Fibroblast of villous mesenchyme (primary cell): ENCODE measurements at regions not wholly inside any gene's neighbourhood (a gene's known extent, or its start where the extent isn't known, plus 50 kb on each side); places are given as distances from the start of the nearest gene placed in this dataset.

Experiments used
- DNase-seq: peaks from one replicate; pipeline ENCODE4 v3.0.0-alpha.2; 2010; ENCODE audit warnings: low read depth
- H3K4me3 ChIP-seq: 2 replicates; pipeline ENCODE4 v1.5.1; 2011; ENCODE audit warnings: low read depth, mild to moderate bottlenecking, low read length
- TF ChIP-seq, protein P1 (sequence below): IDR thresholded peaks from 2 replicates; pipeline ENCODE4 v1.5.1; 2012; ENCODE audit warnings: low read depth, mild to moderate bottlenecking, low read length; ENCODE audit not compliant: insufficient read depth

DNA sequence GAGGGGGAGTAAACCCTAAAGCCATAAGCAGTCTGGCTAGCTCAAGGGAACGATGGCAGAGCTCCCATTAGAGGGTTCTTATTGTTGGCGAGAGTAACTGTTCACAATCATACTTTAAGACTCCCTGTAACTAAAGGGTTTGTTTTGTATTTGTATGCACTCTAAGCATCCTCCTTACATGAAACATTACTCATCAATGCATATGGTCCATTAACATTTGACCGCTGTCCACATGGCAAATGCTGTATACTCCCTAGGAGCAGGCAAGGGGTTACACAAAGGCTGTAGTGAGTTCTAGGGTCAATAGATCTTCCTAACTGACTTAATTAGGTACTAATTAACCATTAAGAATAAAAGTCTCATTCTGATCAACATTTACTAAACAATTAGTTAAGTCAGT lies 95.3 kb upstream of the MRPS30 start:
- no peak overlapping the region for H3K4me3 ChIP-seq
- TF ChIP-seq, protein P1, sequence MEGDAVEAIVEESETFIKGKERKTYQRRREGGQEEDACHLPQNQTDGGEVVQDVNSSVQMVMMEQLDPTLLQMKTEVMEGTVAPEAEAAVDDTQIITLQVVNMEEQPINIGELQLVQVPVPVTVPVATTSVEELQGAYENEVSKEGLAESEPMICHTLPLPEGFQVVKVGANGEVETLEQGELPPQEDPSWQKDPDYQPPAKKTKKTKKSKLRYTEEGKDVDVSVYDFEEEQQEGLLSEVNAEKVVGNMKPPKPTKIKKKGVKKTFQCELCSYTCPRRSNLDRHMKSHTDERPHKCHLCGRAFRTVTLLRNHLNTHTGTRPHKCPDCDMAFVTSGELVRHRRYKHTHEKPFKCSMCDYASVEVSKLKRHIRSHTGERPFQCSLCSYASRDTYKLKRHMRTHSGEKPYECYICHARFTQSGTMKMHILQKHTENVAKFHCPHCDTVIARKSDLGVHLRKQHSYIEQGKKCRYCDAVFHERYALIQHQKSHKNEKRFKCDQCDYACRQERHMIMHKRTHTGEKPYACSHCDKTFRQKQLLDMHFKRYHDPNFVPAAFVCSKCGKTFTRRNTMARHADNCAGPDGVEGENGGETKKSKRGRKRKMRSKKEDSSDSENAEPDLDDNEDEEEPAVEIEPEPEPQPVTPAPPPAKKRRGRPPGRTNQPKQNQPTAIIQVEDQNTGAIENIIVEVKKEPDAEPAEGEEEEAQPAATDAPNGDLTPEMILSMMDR, result no peak
- no peak for DNase-seq

DNA sequence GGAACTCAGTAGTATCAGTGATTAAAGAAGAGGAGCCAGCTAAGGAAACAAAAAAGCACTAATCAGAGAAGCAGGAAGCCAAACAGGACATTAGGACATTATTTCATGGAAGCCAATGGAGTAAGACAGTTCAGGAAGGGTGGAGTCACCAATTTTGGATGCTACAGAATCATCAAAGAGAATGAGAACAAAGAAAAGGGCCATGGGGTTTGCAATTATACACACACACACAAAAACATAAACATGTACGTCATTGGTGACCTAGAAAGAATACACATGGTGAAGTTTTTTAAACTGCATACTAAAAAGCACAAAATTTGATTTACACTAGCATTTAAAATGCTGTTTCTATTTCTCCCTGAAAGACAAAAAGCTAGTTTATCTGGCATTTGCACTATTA lies 96.8 kb upstream of the MRPS30 start:
- TF ChIP-seq, protein P1, result no peak
- DNase-seq, result no peak
- no peak overlapping the region for H3K4me3 ChIP-seq

DNA sequence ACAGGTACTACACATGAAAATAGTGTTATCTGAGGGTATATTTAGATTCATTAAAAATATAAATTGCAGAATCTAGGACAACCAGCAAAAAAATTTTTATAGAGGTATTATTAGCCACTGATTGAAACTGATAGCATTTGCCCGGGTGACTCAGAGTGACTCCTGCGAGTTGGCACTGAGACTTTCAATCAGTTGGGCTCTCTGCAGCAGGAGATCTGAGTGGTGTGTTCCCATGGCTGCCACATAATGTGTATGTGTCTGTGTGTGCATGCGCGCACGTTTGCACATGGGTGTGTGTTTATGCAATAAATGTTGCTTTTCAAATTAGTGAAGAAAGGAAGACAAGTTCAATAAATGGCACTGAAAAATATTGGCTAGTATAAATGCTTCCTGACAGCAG lies 100.1 kb upstream of the MRPS30 start:
- TF ChIP-seq, protein P1, result no peak
- H3K4me3 ChIP-seq, result no peak overlapping the region
- no peak for DNase-seq

DNA sequence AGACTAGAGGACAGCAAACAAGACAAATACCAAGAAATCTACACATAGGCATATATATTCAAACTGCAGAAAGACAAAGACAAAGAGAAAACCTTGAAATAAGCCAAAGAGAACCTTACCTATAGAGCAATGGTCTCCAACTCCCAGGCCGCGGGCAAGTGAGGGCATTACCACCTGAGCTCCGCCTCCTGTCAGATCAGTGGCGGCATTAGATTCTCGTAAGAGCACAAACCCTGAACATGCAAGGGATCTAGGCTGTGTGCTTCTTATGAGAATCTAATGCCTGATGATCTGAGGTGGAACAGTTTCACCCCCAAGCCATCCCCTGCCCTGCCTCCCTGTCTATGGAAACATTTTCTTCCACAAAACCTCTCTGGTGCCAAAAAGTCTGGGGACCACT lies 101.0 kb upstream of the MRPS30 start:
- TF ChIP-seq, protein P1, result no peak
- no peak overlapping the region for H3K4me3 ChIP-seq
- no peak for DNase-seq

DNA sequence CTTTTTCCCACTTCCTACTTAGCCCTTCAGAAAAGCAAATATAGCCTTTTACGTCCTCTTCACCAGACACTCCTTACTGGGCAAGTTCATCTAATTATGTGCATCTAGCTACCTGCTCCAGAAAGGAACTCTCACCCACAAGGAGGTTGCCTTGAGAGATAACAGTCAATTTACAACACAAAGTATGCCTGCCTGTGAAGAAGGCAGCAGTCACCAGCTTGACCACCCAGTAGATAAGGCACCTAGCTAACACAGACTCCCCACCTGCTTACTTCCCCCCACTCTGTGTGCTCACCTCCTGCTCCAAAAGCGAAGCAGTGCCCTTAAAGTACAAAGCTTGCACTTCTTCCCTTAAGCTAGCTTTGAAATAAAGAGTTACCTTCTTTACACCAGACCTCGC lies 111.7 kb upstream of the MRPS30 start:
- no peak for DNase-seq
- no peak overlapping the region for H3K4me3 ChIP-seq
- TF ChIP-seq, protein P1, result no peak

DNA sequence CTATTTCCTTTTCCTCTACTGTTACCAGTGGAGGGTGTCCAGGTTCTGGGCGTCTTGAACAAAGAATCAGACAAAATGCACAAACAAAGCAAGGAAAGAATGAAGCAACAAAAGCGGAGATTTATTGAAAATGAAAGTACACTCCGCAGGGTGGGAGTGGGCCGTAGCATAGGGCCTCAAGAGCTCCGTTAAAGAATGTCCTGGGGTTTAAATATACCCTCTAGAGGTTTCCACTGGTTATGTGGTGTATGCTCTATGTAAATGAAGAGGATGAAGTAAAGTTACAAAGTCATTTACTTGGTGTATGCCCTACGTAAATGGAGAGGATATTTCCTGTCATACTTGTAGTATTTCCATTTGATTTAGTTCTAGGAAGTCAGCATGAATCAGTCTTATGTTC lies 113.5 kb upstream of the MRPS30 start:
- DNase-seq, result no peak
- TF ChIP-seq, protein P1, result no peak
- no peak overlapping the region for H3K4me3 ChIP-seq

DNA sequence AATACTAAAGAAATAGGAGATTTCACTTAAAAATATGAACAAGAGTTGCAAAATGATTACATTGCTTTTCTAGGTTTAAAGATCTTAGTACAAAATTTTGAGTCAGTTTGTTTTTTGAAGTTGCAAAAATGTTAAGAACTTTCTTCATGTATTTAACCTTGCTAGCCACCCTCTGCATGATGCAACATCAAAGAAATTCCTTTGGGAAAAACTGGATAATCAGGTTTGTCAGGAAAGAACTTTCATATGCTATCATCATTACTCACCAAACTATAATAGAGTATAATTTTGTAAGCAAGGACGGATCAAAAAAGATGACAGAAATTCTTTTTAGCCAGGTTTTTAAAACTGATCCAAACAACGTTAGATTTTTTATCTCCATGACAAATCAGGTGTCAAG lies 116.9 kb upstream of the MRPS30 start:
- H3K4me3 ChIP-seq, result no peak overlapping the region
- TF ChIP-seq, protein P1, result no peak
- no peak for DNase-seq
